Chondrocyte (in vitro differentiated cells): ENCODE measurements at regions not wholly inside any gene's neighbourhood (a gene's known extent, or its start where the extent isn't known, plus 50 kb on each side); places are given as distances from the start of the nearest gene placed in this dataset.
A peak's percentile ranks its signal among the peaks of the same experiment; 100 is the strongest.

Experiments used
- DNase-seq: peaks from one replicate; pipeline ENCODE4 v3.0.0; 2021; ENCODE audit warnings: mixed read lengths, low spot score
- H3K27ac Mint-ChIP-seq: one replicate; pipeline ENCODE4 v1.8.0; 2021; ENCODE audit warnings: mild to moderate bottlenecking, moderate library complexity, mixed read lengths; ENCODE audit not compliant: unreplicated experiment
- H3K27me3 Mint-ChIP-seq: 2 replicates; pipeline ENCODE4 v1.8.0; 2021; ENCODE audit warnings: low read depth, mixed read lengths
- H3K36me3 Mint-ChIP-seq: 2 replicates; pipeline ENCODE4 v1.8.0; 2021; ENCODE audit warnings: low read depth, mixed read lengths
- H3K4me1 Mint-ChIP-seq: 2 replicates; pipeline ENCODE4 v1.8.0; 2021; ENCODE audit warnings: low read depth, mild to moderate bottlenecking, mixed read lengths
- H3K4me3 Mint-ChIP-seq: one replicate; pipeline ENCODE4 v1.8.0; 2021; ENCODE audit warnings: mild to moderate bottlenecking, moderate library complexity, mixed read lengths; ENCODE audit not compliant: unreplicated experiment
- H3K9me3 Mint-ChIP-seq: 2 replicates; pipeline ENCODE4 v1.8.0; 2021; ENCODE audit warnings: low read depth, mixed read lengths
- CTCF ChIP-seq: fragments of 200-600 bp; sonication (generic); IDR thresholded peaks from 2 replicates; pipeline ENCODE4 v1.5.0; 2021; ENCODE audit warnings: antibody characterized with exemption, mild to moderate bottlenecking, moderate library complexity

- no peak overlapping the region for H3K4me3 Mint-ChIP-seq
- H3K9me3 Mint-ChIP-seq, result peaks cover 7% of the 10 kb centered on the region
- TF ChIP-seq CTCF, result no peak
- no peaks in the 10 kb centered on the region for H3K4me1 Mint-ChIP-seq
- no peak overlapping the region for H3K27ac Mint-ChIP-seq
- no peaks in the 10 kb centered on the region for H3K27me3 Mint-ChIP-seq
- no peak for DNase-seq
- peaks cover 1% of the 10 kb centered on the region for H3K36me3 Mint-ChIP-seq
Observed at GRCh38 chrX:113950081-113950678, 633.7 kb upstream of the HTR2C start.

- H3K27ac Mint-ChIP-seq, result no peak overlapping the region
- H3K4me3 Mint-ChIP-seq, result no peak overlapping the region
- H3K36me3 Mint-ChIP-seq, result peaks cover 1% of the 10 kb centered on the region
Observed at GRCh38 chrX:113947548-113947947, 636.3 kb upstream of the HTR2C start.

GRCh38 chrX:113935518-113935917 is 648.4 kb upstream of the HTR2C start:
- H3K4me1 Mint-ChIP-seq, result no peaks in the 10 kb centered on the region
- no peak overlapping the region for H3K4me3 Mint-ChIP-seq
- no peak for DNase-seq
- H3K9me3 Mint-ChIP-seq, result no peaks in the 10 kb centered on the region
- H3K27me3 Mint-ChIP-seq, result no peaks in the 10 kb centered on the region
- no peak overlapping the region for H3K27ac Mint-ChIP-seq
- TF ChIP-seq CTCF, result no peak
- no peaks in the 10 kb centered on the region for H3K36me3 Mint-ChIP-seq

More at GRCh38 chrX:113947548-113947947, 636.3 kb upstream of the HTR2C start:
- Mint-ChIP-seq H3K4me1 (no peaks in the 10 kb centered on the region), H3K27me3 (no peaks in the 10 kb centered on the region), H3K9me3 (peaks cover 9% of the 10 kb centered on the region)
- no peak for TF ChIP-seq CTCF
- DNase-seq, result no peak

- H3K4me1 Mint-ChIP-seq, result no peaks in the 10 kb centered on the region
- TF ChIP-seq CTCF, result no peak
- DNase-seq, result no peak
- no peaks in the 10 kb centered on the region for H3K27me3 Mint-ChIP-seq
- H3K36me3 Mint-ChIP-seq, result no peaks in the 10 kb centered on the region
- H3K27ac Mint-ChIP-seq, result no peak overlapping the region
- H3K4me3 Mint-ChIP-seq, result no peak overlapping the region
- H3K9me3 Mint-ChIP-seq, result no peaks in the 10 kb centered on the region
Observed at GRCh38 chrX:113933931-113934330, 650.0 kb upstream of the HTR2C start.

- no peaks in the 10 kb centered on the region for H3K4me1 Mint-ChIP-seq
- H3K27ac Mint-ChIP-seq, result no peak overlapping the region
- H3K36me3 Mint-ChIP-seq, result no peaks in the 10 kb centered on the region
- no peak overlapping the region for H3K4me3 Mint-ChIP-seq
- H3K27me3 Mint-ChIP-seq, result peaks cover 2% of the 10 kb centered on the region
- no peak for DNase-seq
- peaks cover 10% of the 10 kb centered on the region for H3K9me3 Mint-ChIP-seq
- peak; percentile 81 for TF ChIP-seq CTCF
Observed at GRCh38 chrX:113929004-113929403, 654.9 kb upstream of the HTR2C start.
